Heart right ventricle (tissue), 16 donors: ENCODE measurements at regions not wholly inside any gene's neighbourhood (a gene's known extent, or its start where the extent isn't known, plus 50 kb on each side); places are given as distances from the start of the nearest gene placed in this dataset.

ENCODE experiments used
- ATAC-seq, 8 donors: fragments of 200-7000 bp; cut with Tn5 transposase; one replicate each; pipeline ENCODE4 v1.9.1; 2020; ENCODE audit warnings: mild to moderate bottlenecking in 8 of 8, moderate library complexity in 8 of 8, moderate number of reproducible peaks in 1 of 8
- DNase-seq, 2 donors: peaks; one replicate each; pipeline ENCODE4 v3.0.0-alpha.2; 2020
- H3K27ac ChIP-seq, 10 donors: fragments of 200-600 bp; sonication (generic) in 2 of 10; one replicate each; pipeline versions ENCODE4 v1.5.0 to v1.8.0; 2020 to 2022; ENCODE audit warnings: mild to moderate bottlenecking in 3 of 10
- H3K27me3 ChIP-seq, 7 donors: fragments of 200-600 bp; one replicate each; pipeline ENCODE4 v1.8.0; 2021 to 2022; ENCODE audit warnings: mild to moderate bottlenecking in 2 of 7
- H3K36me3 ChIP-seq, 9 donors: fragments of 200-600 bp; sonication (generic) in 1 of 9; one replicate each; pipeline versions ENCODE4 v1.5.0 to v1.8.0; 2020 to 2022; ENCODE audit warnings: mild to moderate bottlenecking in 2 of 9
- H3K4me1 ChIP-seq, 9 donors: fragments of 200-600 bp; sonication (generic) in 1 of 9; one replicate each; pipeline versions ENCODE4 v1.5.0 to v1.8.0; 2020 to 2022; ENCODE audit warnings: mild to moderate bottlenecking in 4 of 9
- H3K4me3 ChIP-seq, 10 donors: fragments of 200-600 bp; sonication (generic) in 2 of 10; one replicate each; pipeline versions ENCODE4 v1.5.0 to v1.8.0; 2020 to 2022; ENCODE audit warnings: mild to moderate bottlenecking in 7 of 10, moderate library complexity in 2 of 10
- H3K9me3 ChIP-seq, 11 donors: fragments of 200-600 bp in 10 of 11; sonication (generic) in 2 of 11; one replicate each; pipeline versions ENCODE4 v1.5.0 to v1.8.0; 2013 to 2022; ENCODE audit warnings: mild to moderate bottlenecking in 2 of 11, control low read depth in 1 of 11, moderate library complexity in 1 of 11
- CTCF ChIP-seq, 9 donors: fragments of 200-600 bp; sonication (generic) in 2 of 9; IDR thresholded peaks; one replicate each; pipeline versions ENCODE4 v1.5.0 to v1.8.0; 2021 to 2022; ENCODE audit warnings: antibody characterized with exemption in 9 of 9, mild to moderate bottlenecking in 5 of 9, moderate library complexity in 1 of 9
- WGBS, 2 donors: extraction: QIAGEN DNeasy Blood & Tissue Kit; methylation state at CpG; one replicate each; pipeline ENCODE4 v1.1.7; 2013; ENCODE audit warnings: inconsistent platforms in 1 of 2; 5-methylcytosine and 5-hydroxymethylcytosine counted together
- intact Hi-C, 10 donors: fragments of 100-400 bp; cut with DNase I; formaldehyde crosslinking; loops; one replicate each; pipeline versions ENCODE4 v1.11.1 to v1.14.2; 2022
- donor health status: Arrhythmogenic right ventricular cardiomyopathy.
- donor health status: ischemic (EF 13 %, LVEDD 7.1; RV severe dilation, severe dysfunction).
- donor health status: healthy with polysubstance abuse.
- donor health status: DM: no; HTN: yes; CAD: no.
- donor health status: DM: no; HTN: no; CAD: no.
- donor health status: ischemic (EF 25% LVEDD 6.9; RV normal size, moderate dysfunction).
- donor health status: ischemic (EF 25% LVEDD 5.7; RV mildly dilated, moderate dysfunction).
- donor health status: healthy.
- donor health status: DM: yes; HTN: yes; CAD: no.
- donor health status: Ischemic cardiomyopathy.
- donor health status: ischemic (EF 35%, LVEDD 5.7; RV mildly dilated, moderate dysfunction).
- donor health status: nonischemic (EF 11% LVEDD 7.7; RV severe dilation, severe dysfunction).
- donor health status: DM: yes; HTN: yes; CAD: no.
- donor health status: PGD.
- donor health status: ischemic (EF 29% LVEDD 5.4; RV normal size, mild dysfunction).
- donor health status: nonischemic (EF 23%, LVEDD 6.1; RV moderate dilation, normal function).

- H3K4me3 ChIP-seq, result no peak overlapping the region
- TF ChIP-seq CTCF (IDR thresholded peaks at IDR 0.05), result no peak
- ATAC-seq (no peak), DNase-seq (no peak)
- no peaks in the 10 kb centered on the region for H3K36me3 ChIP-seq
- intact Hi-C loops, result no loop called here
- no peak overlapping the region for H3K27ac ChIP-seq
- peaks cover 0 to 6% (median 0%) of the 10 kb centered on the region in 7 donors for H3K27me3 ChIP-seq
- H3K9me3 ChIP-seq, result peaks cover 0 to 3% (median 0%) of the 10 kb centered on the region in 11 donors
- WGBS, 2 donors, result 83 to 87% methylated on average over 8 of the region's 8 CpGs
- H3K4me1 ChIP-seq, result no peaks in the 10 kb centered on the region
Measured at GRCh38 chr10:8531116-8531515, 476.6 kb downstream of the GATA3 start.

- H3K27me3 ChIP-seq, result peaks cover 0 to 6% (median 0%) of the 10 kb centered on the region in 7 donors
- no peak for TF ChIP-seq CTCF (IDR thresholded peaks at IDR 0.05)
- DNase-seq, result no peak
- intact Hi-C loops, result no loop called here
- ATAC-seq, result no peak
- peaks cover 0 to 3% (median 0%) of the 10 kb centered on the region in 11 donors for H3K9me3 ChIP-seq
- no peak overlapping the region for H3K4me3 ChIP-seq
- H3K4me1 ChIP-seq, result no peaks in the 10 kb centered on the region
- H3K36me3 ChIP-seq, result no peaks in the 10 kb centered on the region
- no peak overlapping the region for H3K27ac ChIP-seq
Measured at GRCh38 chr10:8532647-8533046, 478.2 kb downstream of the GATA3 start.

- Histone ChIP-seq H3K4me3 (no peak overlapping the region), H3K27me3 (peaks cover 0 to 6% (median 0%) of the 10 kb centered on the region in 7 donors), H3K4me1 (no peaks in the 10 kb centered on the region), H3K9me3 (no peaks in the 10 kb centered on the region), H3K36me3 (no peaks in the 10 kb centered on the region), H3K27ac (no peak overlapping the region)
- intact Hi-C loops, result no loop called here
- WGBS, 2 donors, result 78 to 79% methylated on average over 12 of the region's 12 CpGs
- no peak for TF ChIP-seq CTCF (IDR thresholded peaks at IDR 0.05)
- ATAC-seq (no peak), DNase-seq (no peak)
Measured at GRCh38 chr10:8533462-8533861, 479.0 kb downstream of the GATA3 start.

GRCh38 chr10:8534096-8534495, 479.6 kb downstream of the GATA3 start:
- 42 to 50% methylated on average over 6 of the region's 6 CpGs for WGBS, 2 donors
- TF ChIP-seq CTCF (IDR thresholded peaks at IDR 0.05), result no peak
- no peak for DNase-seq

More at GRCh38 chr10:8534096-8534495, 479.6 kb downstream of the GATA3 start:
- Histone ChIP-seq H3K4me1 (no peaks in the 10 kb centered on the region), H3K4me3 (no peak overlapping the region), H3K27me3 (peaks cover 0 to 6% (median 0%) of the 10 kb centered on the region in 7 donors), H3K27ac (no peak overlapping the region), H3K36me3 (no peaks in the 10 kb centered on the region), H3K9me3 (no peaks in the 10 kb centered on the region)
- intact Hi-C loops, result no loop called here
- no peak for ATAC-seq
